ENCODE measurements at regions not wholly inside any gene's neighbourhood (a gene's known extent, or its start where the extent isn't known, plus 50 kb on each side); places are given as distances from the start of the nearest gene placed in this dataset.

GRCh38 chr1:30514945-30515344 is 208.4 kb downstream of the MATN1 start:
- ATAC-seq (no peak), FAIRE-seq (no peak), DNase-seq (ENCODE audit: low read depth, low spot score) (no peak)
- ChIA-PET CTCF (no interaction called here), SMC1A (ENCODE audit: uncharacterized antibody, unreplicated experiment) (no interaction called here), RAD21 (ENCODE audit: unreplicated experiment) (no interaction called here), POLR2A (no interaction called here)
- no peaks in the 10 kb centered on the region for H3K9me3 ChIP-seq (replicated peaks; ENCODE audit: control insufficient read depth, insufficient read depth, low read length)
- no peak overlapping the region for H3K27ac ChIP-seq (ENCODE audit: control insufficient read depth, insufficient read depth)
- no peaks in the 10 kb centered on the region for H3K79me2 ChIP-seq (ENCODE audit: control insufficient read depth, insufficient read depth, low read length)
- in situ Hi-C loops (cut with MboI) = no loop called here
- intact Hi-C loops (cut with micrococcal nuclease; ENCODE audit: unreplicated experiment) = no loop called here
- BruUV-seq (replicated peaks) = no TSS peak
- H3K4me2 ChIP-seq (ENCODE audit: control insufficient read depth, insufficient read depth) = no peak overlapping the region
- no peaks in the 10 kb centered on the region for H3K36me3 ChIP-seq (ENCODE audit: control insufficient read depth in 2 of 2, insufficient read depth in 2 of 2, low read length in 1 of 2)
- no peaks in the 10 kb centered on the region for H4K20me1 ChIP-seq (ENCODE audit: control insufficient read depth, insufficient read depth)
- no peaks in the 10 kb centered on the region for H3K4me1 ChIP-seq (ENCODE audit: control insufficient read depth, insufficient read depth, low read length)
- 0% methylated on average over 3 of the region's 3 CpGs for WGBS (ENCODE audit: insufficient coverage, insufficient replicate concordance, low lambda C conversion rate, missing lambda C conversion rate)
- H2AFZ ChIP-seq (ENCODE audit: control insufficient read depth, low read depth, low read length) = no peak overlapping the region
- H3K4me3 ChIP-seq = no peak overlapping the region
- no peak for TF ChIP-seq SRF (IDR thresholded peaks at IDR 0.05; ENCODE audit: low read depth in 2 of 2, low read length in 2 of 2)
- TF ChIP-seq, protein P1, sequence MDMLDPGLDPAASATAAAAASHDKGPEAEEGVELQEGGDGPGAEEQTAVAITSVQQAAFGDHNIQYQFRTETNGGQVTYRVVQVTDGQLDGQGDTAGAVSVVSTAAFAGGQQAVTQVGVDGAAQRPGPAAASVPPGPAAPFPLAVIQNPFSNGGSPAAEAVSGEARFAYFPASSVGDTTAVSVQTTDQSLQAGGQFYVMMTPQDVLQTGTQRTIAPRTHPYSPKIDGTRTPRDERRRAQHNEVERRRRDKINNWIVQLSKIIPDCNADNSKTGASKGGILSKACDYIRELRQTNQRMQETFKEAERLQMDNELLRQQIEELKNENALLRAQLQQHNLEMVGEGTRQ (IDR thresholded peaks at IDR 0.05; ENCODE audit: borderline replicate concordance, low read depth, low read length) = no peak
- TF ChIP-seq CBX5 (IDR thresholded peaks at IDR 0.05; ENCODE audit: low read depth) = no peak
- TF ChIP-seq NFYA (IDR thresholded peaks at IDR 0.05; ENCODE audit: borderline replicate concordance, low read depth, low read length) = no peak
- no peak for TF ChIP-seq E4F1 (IDR thresholded peaks at IDR 0.05; ENCODE audit: borderline replicate concordance, partially characterized antibody)
- no peak for TF ChIP-seq BCL11A (IDR thresholded peaks at IDR 0.05; ENCODE audit: low read depth, low read length)
- TF ChIP-seq BHLHE40 (IDR thresholded peaks at IDR 0.05; ENCODE audit: borderline replicate concordance in 1 of 2, low read depth in 2 of 2, low read length in 1 of 2) = no peak
- no peak for TF ChIP-seq ATF7 (IDR thresholded peaks at IDR 0.05; ENCODE audit: low read depth)
- TF ChIP-seq NR2F1 (conservative IDR thresholded peaks at IDR 0.05) = no peak
- no peak for TF ChIP-seq ZSCAN29 (IDR thresholded peaks at IDR 0.05)
- no peak for TF ChIP-seq GATAD2B (conservative IDR thresholded peaks at IDR 0.05; ENCODE audit: low read depth)
- TF ChIP-seq TCF7 (IDR thresholded peaks at IDR 0.05; ENCODE audit: borderline replicate concordance) = no peak
- TF ChIP-seq RAD51 (IDR thresholded peaks at IDR 0.05) = no peak
- TF ChIP-seq, protein P2, sequence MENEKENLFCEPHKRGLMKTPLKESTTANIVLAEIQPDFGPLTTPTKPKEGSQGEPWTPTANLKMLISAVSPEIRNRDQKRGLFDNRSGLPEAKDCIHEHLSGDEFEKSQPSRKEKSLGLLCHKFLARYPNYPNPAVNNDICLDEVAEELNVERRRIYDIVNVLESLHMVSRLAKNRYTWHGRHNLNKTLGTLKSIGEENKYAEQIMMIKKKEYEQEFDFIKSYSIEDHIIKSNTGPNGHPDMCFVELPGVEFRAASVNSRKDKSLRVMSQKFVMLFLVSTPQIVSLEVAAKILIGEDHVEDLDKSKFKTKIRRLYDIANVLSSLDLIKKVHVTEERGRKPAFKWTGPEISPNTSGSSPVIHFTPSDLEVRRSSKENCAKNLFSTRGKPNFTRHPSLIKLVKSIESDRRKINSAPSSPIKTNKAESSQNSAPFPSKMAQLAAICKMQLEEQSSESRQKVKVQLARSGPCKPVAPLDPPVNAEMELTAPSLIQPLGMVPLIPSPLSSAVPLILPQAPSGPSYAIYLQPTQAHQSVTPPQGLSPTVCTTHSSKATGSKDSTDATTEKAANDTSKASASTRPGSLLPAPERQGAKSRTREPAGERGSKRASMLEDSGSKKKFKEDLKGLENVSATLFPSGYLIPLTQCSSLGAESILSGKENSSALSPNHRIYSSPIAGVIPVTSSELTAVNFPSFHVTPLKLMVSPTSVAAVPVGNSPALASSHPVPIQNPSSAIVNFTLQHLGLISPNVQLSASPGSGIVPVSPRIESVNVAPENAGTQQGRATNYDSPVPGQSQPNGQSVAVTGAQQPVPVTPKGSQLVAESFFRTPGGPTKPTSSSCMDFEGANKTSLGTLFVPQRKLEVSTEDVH (IDR thresholded peaks at IDR 0.05; ENCODE audit: low read depth, partially characterized antibody) = no peak
- H3K27me3 ChIP-seq (replicated peaks in 1 of 2; ENCODE audit: control insufficient read depth in 2 of 2, insufficient read depth in 2 of 2, low read length in 1 of 2) = no peaks in the 10 kb centered on the region; a peak in 2 of 4 replicates
- no peak overlapping the region for H3K9ac ChIP-seq (ENCODE audit: control insufficient read depth, insufficient read depth, low read length)
